Thyroid gland (tissue), 4 donors: ENCODE measurements at regions not wholly inside any gene's neighbourhood (a gene's known extent, or its start where the extent isn't known, plus 50 kb on each side); places are given as distances from the start of the nearest gene placed in this dataset.

Source experiments
- CTCF ChIP-seq, 6 experiments: fragments of 200-600 bp in 3 of 6; fragments of 450-650 bp in 3 of 6; sonication (generic) in 3 of 6; IDR thresholded peaks; one replicate each; pipeline ENCODE4 v1.5.1; 2016 to 2019; ENCODE audit warnings: antibody characterized with exemption in 6 of 6, mild to moderate bottlenecking in 2 of 6, inconsistent platforms in 1 of 6, moderate library complexity in 1 of 6
- POLR2A ChIP-seq, 2 donors: fragments of 450-650 bp; IDR thresholded peaks; one replicate each; pipeline ENCODE4 v1.6.1; 2017; ENCODE audit warnings: antibody characterized with exemption in 2 of 2, mild to moderate bottlenecking in 2 of 2, moderate library complexity in 1 of 2

GRCh38 chr10:130963786-130964522, 347.6 kb downstream of the TCERG1L start:
- TF ChIP-seq CTCF (IDR thresholded peaks at IDR 0.05) = no peak
- no peak for TF ChIP-seq POLR2A (IDR thresholded peaks at IDR 0.05)
